GM19452 (cell line): ENCODE measurements at regions not wholly inside any gene's neighbourhood (a gene's known extent, or its start where the extent isn't known, plus 50 kb on each side); places are given as distances from the start of the nearest gene placed in this dataset.
"Not testable (repeated sequence)": the region's sequence is repeated elsewhere in the genome, so short reads cannot be mapped to it uniquely, and the experiment has no call there.

ENCODE experiments used
- ATAC-seq: cut with Tn5 transposase; IDR thresholded peaks from one replicate; pipeline ENCODE4 v1.9.1; 2021; ENCODE audit not compliant: unreplicated experiment

- ATAC-seq: no peak
Observed at GRCh38 chr12:4822572-4822971, 87.1 kb upstream of the KCNA1 start.

- no peak for ATAC-seq
Observed at GRCh38 chr12:4824380-4824779, 85.3 kb upstream of the KCNA1 start.

DNA sequence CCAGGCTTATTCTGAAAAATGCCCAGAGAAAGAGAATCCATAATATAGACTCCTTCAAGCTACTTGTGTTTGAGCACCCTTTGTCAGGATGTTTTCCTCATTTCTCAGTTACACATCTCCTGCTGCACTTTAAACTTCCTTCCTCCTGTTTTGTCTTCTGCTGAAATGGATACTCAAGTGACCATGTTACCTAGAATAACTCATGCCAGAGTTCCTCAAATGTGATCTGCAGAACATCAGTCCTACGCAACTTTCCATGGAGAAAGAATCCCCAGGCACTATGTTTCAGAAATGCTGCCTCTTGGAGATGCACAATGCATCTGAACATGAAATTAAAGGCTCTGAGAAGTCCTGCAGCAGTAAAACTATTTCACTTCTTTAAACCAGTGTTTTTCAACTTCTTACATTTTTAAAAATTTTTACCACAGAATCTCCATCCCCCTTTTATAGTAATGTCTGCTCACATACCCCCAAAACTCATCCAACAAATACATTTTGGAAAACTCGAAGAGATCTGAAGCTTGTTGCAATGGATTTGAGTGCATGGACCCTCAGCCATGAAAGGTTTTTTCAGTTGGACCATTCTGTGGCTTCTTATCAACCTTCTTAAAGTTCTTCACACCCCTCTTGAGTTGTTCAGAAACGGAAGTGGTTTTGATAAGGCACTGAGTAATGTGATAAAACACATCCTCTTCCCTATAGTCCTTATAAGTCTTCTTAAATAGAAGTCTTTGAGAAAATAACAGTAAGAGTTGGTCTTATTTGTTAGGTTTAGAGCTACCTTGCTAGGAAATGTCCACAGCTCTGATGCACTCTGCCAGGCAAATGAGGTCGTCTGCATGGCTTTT, 84.5 kb upstream of the KCNA1 start:
- ATAC-seq: no peak

GRCh38 chr12:4826909-4827308, 82.8 kb upstream of the KCNA1 start:
- ATAC-seq: no peak

DNA sequence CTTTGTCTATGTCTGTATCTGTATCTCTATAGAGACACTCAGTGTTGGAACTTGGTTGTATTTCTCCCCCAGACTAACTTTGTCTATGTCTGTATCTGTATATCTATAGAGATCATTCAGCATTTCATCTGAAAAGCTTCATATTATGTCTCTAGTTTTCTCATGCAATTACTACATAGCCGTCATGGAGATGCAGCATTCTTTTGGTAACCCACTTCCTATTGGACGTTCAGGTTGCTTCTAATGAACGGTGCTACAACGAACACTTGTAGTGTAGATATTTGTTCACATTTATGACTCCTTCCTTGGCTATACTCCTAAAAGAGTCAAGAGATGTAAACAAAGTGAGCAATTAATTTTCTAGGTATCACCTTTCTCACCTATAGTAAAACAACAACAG, 81.5 kb upstream of the KCNA1 start:
- ATAC-seq: no peak

GRCh38 chr12:4829161-4829792, 80.4 kb upstream of the KCNA1 start:
- ATAC-seq: peak; percentile 85

- no peak for ATAC-seq
Observed at GRCh38 chr12:4829793-4830162, 79.9 kb upstream of the KCNA1 start.

DNA sequence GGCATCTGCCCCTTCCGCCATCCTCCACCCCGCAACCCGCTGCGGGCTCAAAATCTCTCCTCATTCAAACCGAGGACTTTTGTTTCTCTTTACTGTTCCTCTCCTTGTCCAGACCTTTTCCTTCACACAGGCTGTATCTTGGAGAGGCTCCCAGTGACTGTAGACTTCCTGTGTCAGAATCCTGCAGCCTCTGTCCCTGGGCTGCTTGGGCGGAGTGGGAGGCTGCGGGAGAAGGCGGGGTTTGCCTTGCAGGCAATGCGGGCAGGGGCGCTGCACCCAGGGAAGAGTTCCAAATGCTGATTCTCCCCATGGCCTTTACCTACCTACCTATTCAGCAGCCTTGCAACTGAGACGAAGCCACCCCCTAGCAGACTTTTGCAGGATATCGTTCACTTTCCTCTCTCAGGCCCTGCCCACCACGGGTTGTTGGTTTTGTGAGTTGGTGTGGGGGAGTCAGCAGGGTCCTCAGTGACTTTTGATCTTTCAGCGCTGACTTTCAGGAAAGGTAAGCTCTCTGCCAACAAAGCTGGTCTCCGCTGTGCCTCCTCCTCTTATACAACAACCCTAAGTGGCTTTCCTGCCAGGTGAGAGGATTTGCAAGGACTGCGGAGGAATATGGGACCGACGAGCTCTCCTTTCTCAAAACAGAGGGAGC, 79.0 kb upstream of the KCNA1 start:
- ATAC-seq: no peak

- ATAC-seq: no peak
Observed at GRCh38 chr12:4833053-4833452, 76.7 kb upstream of the KCNA1 start.

GRCh38 chr12:4833524-4833923, 76.2 kb upstream of the KCNA1 start:
- ATAC-seq: no peak

- ATAC-seq: not testable (repeated sequence)
Observed at GRCh38 chr12:4842401-4842800, 67.3 kb upstream of the KCNA1 start.

GRCh38 chr12:4843907-4844306, 65.8 kb upstream of the KCNA1 start:
- no peak for ATAC-seq

DNA sequence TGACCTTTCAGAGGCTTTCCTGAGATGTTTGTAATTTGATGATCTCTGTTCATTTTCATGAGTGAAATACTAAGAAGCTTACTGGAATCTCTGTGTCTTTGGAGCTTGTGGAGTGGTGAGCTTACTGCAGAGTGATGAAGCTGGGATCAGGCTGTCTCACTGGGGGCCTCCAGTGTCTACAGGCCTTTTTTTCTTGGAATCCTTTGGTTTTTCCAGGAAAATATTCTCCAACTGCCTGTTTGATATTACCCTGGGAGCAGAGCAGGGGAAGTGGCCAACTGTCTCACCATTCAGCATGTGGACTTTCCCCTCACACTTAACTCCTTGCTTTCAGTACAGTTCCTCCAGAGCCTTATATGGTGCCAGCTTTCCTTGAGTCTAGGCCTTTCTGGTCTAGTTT, 62.0 kb upstream of the KCNA1 start:
- ATAC-seq: no peak

DNA sequence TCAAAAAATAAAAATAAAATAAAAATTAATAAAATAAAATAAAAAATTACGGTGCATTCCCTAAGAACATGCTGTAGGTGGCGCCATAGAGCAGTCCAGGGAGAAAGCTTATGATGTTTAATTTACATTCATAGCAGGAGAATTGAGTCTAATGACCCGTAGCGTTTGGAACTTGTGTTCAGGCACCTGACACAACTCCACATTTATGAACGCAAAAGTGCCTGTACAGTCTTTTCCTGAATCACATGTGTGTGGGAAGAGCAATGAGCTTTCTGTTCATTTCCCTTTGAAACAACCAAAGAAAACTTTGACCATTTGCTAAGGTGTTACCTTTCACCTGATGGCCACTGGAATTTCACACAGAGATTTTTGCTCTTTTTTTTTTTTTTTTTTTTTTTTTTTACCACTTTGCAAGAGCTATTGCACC, 60.6 kb upstream of the KCNA1 start:
- no peak for ATAC-seq

GRCh38 chr12:4849795-4850345, 59.8 kb upstream of the KCNA1 start:
- no peak for ATAC-seq

DNA sequence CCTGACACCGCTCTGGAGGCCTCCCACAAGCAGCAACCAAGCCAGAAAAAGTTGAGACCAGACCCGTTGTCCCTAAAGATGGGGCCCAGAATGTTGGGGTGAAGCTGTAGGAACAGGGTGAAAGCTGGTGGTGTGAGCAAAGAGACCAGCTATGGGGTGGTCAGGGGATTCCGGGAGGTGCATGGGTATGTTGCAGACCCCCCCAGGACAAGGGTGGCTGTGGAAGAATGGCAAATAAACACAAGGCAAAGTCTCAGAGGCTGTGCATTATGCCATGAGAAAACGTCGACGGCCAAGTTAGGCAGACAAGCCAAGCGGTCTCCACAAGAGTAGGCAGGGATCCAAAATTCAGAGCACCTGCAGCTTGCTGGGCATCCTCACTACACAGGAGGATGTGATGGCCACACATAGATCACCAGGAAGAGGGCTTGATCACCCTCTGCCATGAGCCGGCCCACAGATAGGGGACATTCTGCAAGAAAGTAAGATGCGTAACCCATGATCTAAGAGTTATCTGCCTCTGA, 58.8 kb upstream of the KCNA1 start:
- ATAC-seq: no peak

GRCh38 chr12:4852308-4852707, 57.4 kb upstream of the KCNA1 start:
- ATAC-seq: no peak

GRCh38 chr12:4852911-4853310, 56.8 kb upstream of the KCNA1 start:
- no peak for ATAC-seq

DNA sequence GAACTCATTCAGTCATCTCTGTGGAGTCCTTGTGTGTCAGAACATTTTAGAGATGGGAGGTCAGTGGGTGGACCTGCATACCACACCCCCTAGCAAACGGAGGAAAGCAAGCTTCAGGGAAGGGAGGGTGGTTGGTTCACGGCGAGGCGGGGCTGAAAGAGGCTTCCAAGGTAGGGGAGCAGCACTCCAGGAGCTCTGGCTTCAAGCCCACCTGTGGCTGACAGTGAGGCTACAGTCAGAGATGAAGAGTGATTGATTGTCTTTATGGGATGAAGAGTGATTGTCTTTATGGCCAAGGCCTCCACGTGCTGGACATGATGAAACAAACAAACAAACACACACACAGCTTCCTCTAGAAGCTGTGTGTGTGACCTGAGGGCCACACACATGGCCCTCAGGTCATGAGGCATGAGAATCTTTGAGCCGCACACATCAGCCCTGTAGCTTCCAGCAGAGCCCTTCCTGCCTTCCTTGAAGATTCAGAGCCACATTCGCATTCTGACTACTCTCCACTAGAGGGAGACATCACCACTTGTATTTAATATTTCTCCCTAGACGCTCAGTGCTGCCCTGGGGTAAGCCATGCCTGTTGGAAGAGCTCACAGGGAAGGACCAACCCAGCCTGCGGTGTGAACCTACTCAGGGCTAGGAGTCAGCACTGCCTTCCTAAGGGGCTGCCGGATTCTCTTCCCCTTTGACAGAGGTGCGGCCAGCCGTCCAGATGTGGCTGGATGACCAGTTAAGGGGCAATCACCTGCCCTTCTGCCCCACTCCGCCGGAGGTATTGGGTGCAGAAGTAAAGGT, 54.4 kb upstream of the KCNA1 start:
- ATAC-seq: no peak

GRCh38 chr12:4856596-4856995, 53.1 kb upstream of the KCNA1 start:
- ATAC-seq: no peak
